Spinal cord (tissue), 9 donors: ENCODE measurements at regions not wholly inside any gene's neighbourhood (a gene's known extent, or its start where the extent isn't known, plus 50 kb on each side); places are given as distances from the start of the nearest gene placed in this dataset.
A peak's percentile ranks its signal among the peaks of the same experiment; 100 is the strongest.

Experiments used
- DNase-seq, 6 donors: peaks; one replicate each; pipeline versions ENCODE4 v3.0.0 to v3.0.0-alpha.2; 2013 to 2015; ENCODE audit warnings: low spot score in 6 of 6, low read depth in 4 of 6
- H3K27ac ChIP-seq: one replicate; pipeline ENCODE4 v1.5.1; 2013; ENCODE audit warnings: low read depth, low read length, control low read depth
- H3K27me3 ChIP-seq: one replicate; pipeline ENCODE4 v1.6.1; 2013; ENCODE audit warnings: low read length; ENCODE audit not compliant: control insufficient read depth, insufficient read depth
- H3K36me3 ChIP-seq: one replicate; pipeline ENCODE4 v1.6.1; 2013; ENCODE audit warnings: low read length; ENCODE audit not compliant: control insufficient read depth, insufficient read depth
- H3K4me1 ChIP-seq: one replicate; pipeline ENCODE4 v1.6.1; 2013; ENCODE audit warnings: low read length; ENCODE audit not compliant: control insufficient read depth, insufficient read depth
- H3K4me3 ChIP-seq: one replicate; pipeline ENCODE4 v1.5.1; 2013; ENCODE audit warnings: low read depth, low read length, control low read depth
- H3K9me3 ChIP-seq: one replicate; pipeline ENCODE4 v1.6.1; 2013; ENCODE audit warnings: low read length; ENCODE audit not compliant: control insufficient read depth, insufficient read depth
- WGBS: methylation state at CpG from one replicate; pipeline ENCODE4 v1.1.5; 2013; ENCODE audit warnings: missing lambda C conversion rate; ENCODE audit not compliant: insufficient coverage; 5-methylcytosine and 5-hydroxymethylcytosine counted together
- donor health status: healthy.

- DNase-seq = peak in 1 of 6 donors; percentile 70
- WGBS = 29% methylated on average over 4 of the region's 13 CpGs
These were observed 401.4 kb upstream of the C16orf82 start for GRCh38 chr16:26665166-26665939.

GRCh38 chr16:26666486-26666885 lies 400.2 kb upstream of the C16orf82 start:
- Histone ChIP-seq H3K36me3 (no peaks in the 10 kb centered on the region), H3K27me3 (no peaks in the 10 kb centered on the region), H3K27ac (no peak overlapping the region), H3K4me1 (no peaks in the 10 kb centered on the region), H3K9me3 (no peaks in the 10 kb centered on the region), H3K4me3 (no peak overlapping the region)
- WGBS = no CpG with 5 or more reads among the region's 2 CpGs
- no peak for DNase-seq

More at GRCh38 chr16:26665166-26665939, 401.4 kb upstream of the C16orf82 start:
- no peak overlapping the region for H3K27ac ChIP-seq
- H3K9me3 ChIP-seq = no peaks in the 10 kb centered on the region
- H3K4me1 ChIP-seq = no peaks in the 10 kb centered on the region
- no peaks in the 10 kb centered on the region for H3K36me3 ChIP-seq
- H3K4me3 ChIP-seq = no peak overlapping the region
- H3K27me3 ChIP-seq = no peaks in the 10 kb centered on the region

GRCh38 chr16:26667307-26667706 lies 399.4 kb upstream of the C16orf82 start:
- DNase-seq = peak in 1 of 6 donors; percentile 46

GRCh38 chr16:26668026-26668425 lies 398.7 kb upstream of the C16orf82 start:
- Histone ChIP-seq H3K4me1 (no peaks in the 10 kb centered on the region), H3K27me3 (no peaks in the 10 kb centered on the region), H3K27ac (no peak overlapping the region), H3K4me3 (no peak overlapping the region), H3K9me3 (no peaks in the 10 kb centered on the region), H3K36me3 (no peaks in the 10 kb centered on the region)
- no peak for DNase-seq
- 75% methylated on average over 4 of the region's 8 CpGs for WGBS

More at GRCh38 chr16:26667307-26667706, 399.4 kb upstream of the C16orf82 start:
- no peaks in the 10 kb centered on the region for H3K36me3 ChIP-seq
- no peaks in the 10 kb centered on the region for H3K4me1 ChIP-seq
- H3K27me3 ChIP-seq = no peaks in the 10 kb centered on the region
- 33% methylated on average over 10 of the region's 12 CpGs for WGBS
- no peak overlapping the region for H3K4me3 ChIP-seq
- no peak overlapping the region for H3K27ac ChIP-seq
- no peaks in the 10 kb centered on the region for H3K9me3 ChIP-seq

DNA sequence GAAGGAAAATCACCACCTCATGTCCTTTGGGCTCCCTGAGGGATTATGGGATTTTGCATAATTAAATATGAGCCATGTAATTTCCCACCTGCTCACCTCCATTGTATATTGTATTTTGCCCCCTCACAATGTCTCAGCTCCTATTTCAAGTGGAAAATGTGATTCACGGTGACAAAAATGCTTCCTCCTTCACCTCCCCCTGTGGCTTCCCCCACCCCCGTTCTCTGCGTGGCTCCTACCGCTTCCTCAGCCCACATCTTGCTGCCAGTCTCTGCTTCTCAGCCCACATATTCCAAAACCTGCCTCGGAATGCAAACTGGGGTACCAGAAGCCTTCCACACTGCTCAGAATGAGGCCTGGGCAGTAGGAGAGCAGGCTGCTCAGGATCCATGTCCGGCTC lies 394.5 kb upstream of the C16orf82 start:
- no peaks in the 10 kb centered on the region for H3K9me3 ChIP-seq
- H3K4me3 ChIP-seq = no peak overlapping the region
- H3K27ac ChIP-seq = no peak overlapping the region
- no peaks in the 10 kb centered on the region for H3K36me3 ChIP-seq
- H3K27me3 ChIP-seq = no peaks in the 10 kb centered on the region
- no peaks in the 10 kb centered on the region for H3K4me1 ChIP-seq
- DNase-seq = peak in 1 of 6 donors; percentile 73
- 36% methylated on average over 5 of the region's 6 CpGs for WGBS

DNA sequence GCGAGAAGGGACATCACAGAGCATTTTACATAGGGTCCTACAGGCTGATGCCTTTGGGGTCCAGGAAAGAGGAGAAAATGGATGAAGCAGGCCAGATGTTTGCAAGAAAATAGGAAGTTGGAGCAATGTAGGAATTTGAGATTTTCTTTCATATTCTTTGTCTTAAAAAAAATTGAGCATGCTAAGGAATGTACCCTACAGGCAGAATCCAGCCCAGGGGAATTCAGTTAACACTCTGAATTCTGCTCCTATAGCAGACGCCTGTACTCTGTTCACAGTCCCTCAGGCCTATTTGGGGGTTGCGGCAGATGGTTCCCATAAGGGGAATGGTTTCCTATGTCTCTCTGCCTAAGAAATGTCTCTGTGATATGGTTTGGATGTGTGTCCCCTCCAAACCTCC lies 393.7 kb upstream of the C16orf82 start:
- H3K27me3 ChIP-seq = no peaks in the 10 kb centered on the region
- H3K36me3 ChIP-seq = no peaks in the 10 kb centered on the region
- 100% methylated on average over 1 of the region's 3 CpGs for WGBS
- H3K27ac ChIP-seq = no peak overlapping the region
- H3K4me3 ChIP-seq = no peak overlapping the region
- H3K9me3 ChIP-seq = no peaks in the 10 kb centered on the region
- H3K4me1 ChIP-seq = no peaks in the 10 kb centered on the region
- no peak for DNase-seq

DNA sequence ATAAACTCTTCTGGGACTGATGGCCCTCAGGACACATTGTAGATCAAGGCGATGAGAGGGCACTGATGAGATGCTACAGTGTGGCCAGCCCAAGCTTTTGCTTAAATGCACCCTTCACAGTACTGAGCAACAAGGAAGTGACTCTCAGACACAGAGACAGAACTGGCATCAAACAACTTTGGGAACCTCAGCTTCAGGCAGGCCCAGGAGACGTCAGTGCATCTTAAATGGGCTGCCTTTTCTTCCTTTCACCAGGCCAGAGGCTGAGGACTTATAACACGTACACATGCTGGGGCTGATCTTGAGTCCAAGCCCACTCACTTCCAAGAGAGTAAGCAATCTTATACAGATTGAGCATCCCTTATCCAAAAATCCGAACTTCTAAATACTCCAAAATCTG lies 386.1 kb upstream of the C16orf82 start:
- WGBS = 70% methylated on average over 3 of the region's 4 CpGs
- H3K27ac ChIP-seq = no peak overlapping the region

DNA sequence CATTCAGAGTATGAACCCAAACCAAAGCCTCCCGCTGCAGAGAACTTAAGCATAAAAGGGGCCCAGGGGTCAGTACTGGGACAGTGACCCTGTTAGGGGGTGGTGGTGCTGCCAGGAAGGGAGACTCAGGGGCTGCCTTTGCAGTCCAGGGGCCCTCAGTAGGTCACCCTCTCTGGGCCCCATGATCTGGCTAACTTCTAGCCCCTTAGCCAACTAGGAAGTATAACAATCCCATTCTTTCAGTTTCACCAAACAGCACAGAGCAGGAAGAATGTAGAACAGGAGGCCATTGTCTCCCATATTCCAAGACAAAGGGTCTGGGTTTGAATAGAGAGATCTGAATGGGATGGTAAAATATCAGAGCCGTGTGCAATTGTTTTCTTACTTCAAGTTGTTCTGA lies 378.6 kb upstream of the C16orf82 start:
- no peaks in the 10 kb centered on the region for H3K4me1 ChIP-seq
- H3K27me3 ChIP-seq = no peaks in the 10 kb centered on the region
- no peaks in the 10 kb centered on the region for H3K9me3 ChIP-seq
- no peak for DNase-seq
- no peak overlapping the region for H3K4me3 ChIP-seq
- no peak overlapping the region for H3K27ac ChIP-seq
- 80% methylated on average over 1 of the region's 2 CpGs for WGBS
- no peaks in the 10 kb centered on the region for H3K36me3 ChIP-seq

More for the DNA sequence above, 386.1 kb upstream of the C16orf82 start:
- no peak overlapping the region for H3K4me3 ChIP-seq
- H3K4me1 ChIP-seq = no peaks in the 10 kb centered on the region
- no peaks in the 10 kb centered on the region for H3K36me3 ChIP-seq
- no peak for DNase-seq
- no peaks in the 10 kb centered on the region for H3K27me3 ChIP-seq
- no peaks in the 10 kb centered on the region for H3K9me3 ChIP-seq

- no peaks in the 10 kb centered on the region for H3K9me3 ChIP-seq
- no peaks in the 10 kb centered on the region for H3K4me1 ChIP-seq
- H3K4me3 ChIP-seq = no peak overlapping the region
- no peaks in the 10 kb centered on the region for H3K27me3 ChIP-seq
- WGBS = no CpG with 5 or more reads among the region's 7 CpGs
- no peak overlapping the region for H3K27ac ChIP-seq
- DNase-seq = peak in 1 of 6 donors; percentile 14
- H3K36me3 ChIP-seq = no peaks in the 10 kb centered on the region
These were observed 378.0 kb upstream of the C16orf82 start for GRCh38 chr16:26688699-26689098.

DNA sequence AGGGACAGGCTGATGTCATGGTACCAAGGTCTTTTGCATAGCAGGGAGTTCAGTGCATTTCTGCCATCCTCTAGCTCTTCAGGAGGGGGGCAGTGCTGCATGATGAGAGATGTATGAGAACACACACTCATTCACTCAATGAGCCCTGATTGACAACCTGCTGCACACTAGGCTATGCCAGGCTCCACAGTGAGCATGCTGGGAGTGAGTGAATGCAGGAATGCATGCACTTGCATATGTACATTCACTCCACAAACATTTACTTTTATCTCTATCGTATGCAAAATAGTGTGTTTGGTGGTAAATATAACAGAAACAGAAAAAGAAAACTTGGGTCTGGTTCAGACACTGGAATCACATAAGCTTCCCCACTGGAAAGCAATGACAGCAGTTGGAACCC lies 374.1 kb upstream of the C16orf82 start:
- DNase-seq = no peak
- Histone ChIP-seq H3K4me3 (no peak overlapping the region), H3K9me3 (no peaks in the 10 kb centered on the region), H3K27me3 (no peaks in the 10 kb centered on the region), H3K36me3 (no peaks in the 10 kb centered on the region), H3K4me1 (no peaks in the 10 kb centered on the region), H3K27ac (no peak overlapping the region)
- WGBS = no CpG with 5 or more reads among the region's 1 CpG
